ENCODE measurements at regions not wholly inside any gene's neighbourhood (a gene's known extent, or its start where the extent isn't known, plus 50 kb on each side); places are given as distances from the start of the nearest gene placed in this dataset.

DNA sequence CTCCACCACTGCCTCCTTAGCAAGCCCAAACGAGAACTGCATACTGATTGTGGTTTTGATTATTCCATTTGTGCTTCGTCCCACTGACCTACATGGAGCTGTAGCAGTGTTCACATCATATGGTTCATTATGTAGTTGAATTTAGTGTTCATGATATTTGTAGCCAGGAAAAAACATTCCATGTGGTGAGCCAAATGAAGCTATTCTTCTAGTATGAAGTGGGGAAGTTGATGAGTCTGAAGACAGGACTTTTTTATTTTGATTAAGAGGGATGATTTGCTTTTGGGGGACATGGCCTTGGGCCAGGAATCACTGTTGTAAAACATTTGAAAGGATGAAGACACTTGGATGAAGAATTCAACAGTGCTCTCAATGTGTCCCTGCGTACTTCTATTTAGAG is 192.9 kb upstream of the SLC27A6 start:
- TF ChIP-seq, protein P1, sequence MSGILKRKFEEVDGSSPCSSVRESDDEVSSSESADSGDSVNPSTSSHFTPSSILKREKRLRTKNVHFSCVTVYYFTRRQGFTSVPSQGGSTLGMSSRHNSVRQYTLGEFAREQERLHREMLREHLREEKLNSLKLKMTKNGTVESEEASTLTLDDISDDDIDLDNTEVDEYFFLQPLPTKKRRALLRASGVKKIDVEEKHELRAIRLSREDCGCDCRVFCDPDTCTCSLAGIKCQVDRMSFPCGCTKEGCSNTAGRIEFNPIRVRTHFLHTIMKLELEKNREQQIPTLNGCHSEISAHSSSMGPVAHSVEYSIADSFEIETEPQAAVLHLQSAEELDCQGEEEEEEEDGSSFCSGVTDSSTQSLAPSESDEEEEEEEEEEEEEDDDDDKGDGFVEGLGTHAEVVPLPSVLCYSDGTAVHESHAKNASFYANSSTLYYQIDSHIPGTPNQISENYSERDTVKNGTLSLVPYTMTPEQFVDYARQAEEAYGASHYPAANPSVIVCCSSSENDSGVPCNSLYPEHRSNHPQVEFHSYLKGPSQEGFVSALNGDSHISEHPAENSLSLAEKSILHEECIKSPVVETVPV (CRISPR knock-in tag; IDR thresholded peaks at IDR 0.05), result no peak
- TF ChIP-seq ARNTL (CRISPR knock-in tag; IDR thresholded peaks at IDR 0.05; ENCODE audit: borderline replicate concordance, low read depth) (no peak), RARB (CRISPR knock-in tag; IDR thresholded peaks at IDR 0.05) (no peak), TOX (CRISPR knock-in tag; IDR thresholded peaks at IDR 0.05; ENCODE audit: borderline replicate concordance) (no peak), BACH2 (CRISPR knock-in tag; IDR thresholded peaks at IDR 0.05; ENCODE audit: borderline replicate concordance) (no peak), ZC3H10 (CRISPR knock-in tag; IDR thresholded peaks at IDR 0.05) (no peak), ZNF8 (CRISPR knock-in tag; IDR thresholded peaks at IDR 0.05) (no peak), ESRRG (CRISPR knock-in tag; IDR thresholded peaks at IDR 0.05) (no peak)

Measured in SK-N-SH treated with all-trans-retinoic acid at 6 μM for 48 hours (cell line).